Thyroid gland (tissue), 4 donors: ENCODE measurements at regions not wholly inside any gene's neighbourhood (a gene's known extent, or its start where the extent isn't known, plus 50 kb on each side); places are given as distances from the start of the nearest gene placed in this dataset.

Experiments
- CTCF ChIP-seq, 6 experiments: fragments of 200-600 bp in 3 of 6; fragments of 450-650 bp in 3 of 6; sonication (generic) in 3 of 6; IDR thresholded peaks; one replicate each; pipeline ENCODE4 v1.5.1; 2016 to 2019; ENCODE audit warnings: antibody characterized with exemption in 6 of 6, mild to moderate bottlenecking in 2 of 6, inconsistent platforms in 1 of 6, moderate library complexity in 1 of 6
- POLR2A ChIP-seq, 2 donors: fragments of 450-650 bp; IDR thresholded peaks; one replicate each; pipeline ENCODE4 v1.6.1; 2017; ENCODE audit warnings: antibody characterized with exemption in 2 of 2, mild to moderate bottlenecking in 2 of 2, moderate library complexity in 1 of 2

DNA sequence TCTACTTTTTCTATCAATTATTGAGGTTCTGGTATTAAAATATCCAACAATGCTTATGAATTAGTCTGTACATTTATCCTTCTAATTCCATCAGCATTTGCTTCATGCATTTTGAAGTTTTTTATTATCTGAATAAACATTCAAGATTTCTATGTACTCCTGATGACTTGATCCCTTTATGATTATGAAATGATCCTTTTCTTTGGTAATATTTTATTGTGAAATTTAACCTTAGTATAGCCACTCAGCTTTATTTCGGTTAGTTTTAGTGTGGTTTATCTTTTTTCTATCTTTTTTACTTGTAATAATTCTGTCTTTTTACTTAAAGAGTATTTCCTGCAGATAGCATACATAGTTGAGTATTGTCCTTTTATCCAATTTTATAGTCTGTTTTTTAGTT, 106.6 kb downstream of the SNAPC1 start:
- TF ChIP-seq CTCF (IDR thresholded peaks at IDR 0.05) = no peak
- no peak for TF ChIP-seq POLR2A (IDR thresholded peaks at IDR 0.05)
